Hepatocyte (in vitro differentiated cells): ENCODE measurements at regions not wholly inside any gene's neighbourhood (a gene's known extent, or its start where the extent isn't known, plus 50 kb on each side); places are given as distances from the start of the nearest gene placed in this dataset.

ENCODE experiments used
- EZH2 ChIP-seq: fragments of 200-600 bp; sonication (generic); IDR thresholded peaks from 2 replicates; pipeline ENCODE4 v1.6.1; 2016; ENCODE audit warnings: antibody characterized with exemption, mild to moderate bottlenecking, borderline replicate concordance
- TF ChIP-seq, protein P1 (sequence below): fragments of 200-600 bp; sonication (generic); IDR thresholded peaks from 2 replicates; pipeline ENCODE4 v1.5.1; 2016; ENCODE audit warnings: antibody characterized with exemption, mild to moderate bottlenecking; ENCODE audit not compliant: poor library complexity

GRCh38 chr6:19578481-19578880 is 258.7 kb upstream of the ID4 start:
- TF ChIP-seq, protein P1, sequence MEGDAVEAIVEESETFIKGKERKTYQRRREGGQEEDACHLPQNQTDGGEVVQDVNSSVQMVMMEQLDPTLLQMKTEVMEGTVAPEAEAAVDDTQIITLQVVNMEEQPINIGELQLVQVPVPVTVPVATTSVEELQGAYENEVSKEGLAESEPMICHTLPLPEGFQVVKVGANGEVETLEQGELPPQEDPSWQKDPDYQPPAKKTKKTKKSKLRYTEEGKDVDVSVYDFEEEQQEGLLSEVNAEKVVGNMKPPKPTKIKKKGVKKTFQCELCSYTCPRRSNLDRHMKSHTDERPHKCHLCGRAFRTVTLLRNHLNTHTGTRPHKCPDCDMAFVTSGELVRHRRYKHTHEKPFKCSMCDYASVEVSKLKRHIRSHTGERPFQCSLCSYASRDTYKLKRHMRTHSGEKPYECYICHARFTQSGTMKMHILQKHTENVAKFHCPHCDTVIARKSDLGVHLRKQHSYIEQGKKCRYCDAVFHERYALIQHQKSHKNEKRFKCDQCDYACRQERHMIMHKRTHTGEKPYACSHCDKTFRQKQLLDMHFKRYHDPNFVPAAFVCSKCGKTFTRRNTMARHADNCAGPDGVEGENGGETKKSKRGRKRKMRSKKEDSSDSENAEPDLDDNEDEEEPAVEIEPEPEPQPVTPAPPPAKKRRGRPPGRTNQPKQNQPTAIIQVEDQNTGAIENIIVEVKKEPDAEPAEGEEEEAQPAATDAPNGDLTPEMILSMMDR = no peak
- TF ChIP-seq EZH2 = no peak
